Epithelial cell of proximal tubule (primary cell): ENCODE measurements at regions not wholly inside any gene's neighbourhood (a gene's known extent, or its start where the extent isn't known, plus 50 kb on each side); places are given as distances from the start of the nearest gene placed in this dataset.

Experiments
- DNase-seq: peaks from one replicate; pipeline ENCODE4 v3.0.0-alpha.2; 2011; ENCODE audit warnings: low read depth
- H3K4me3 ChIP-seq: 2 replicates; pipeline ENCODE4 v1.5.1; 2011; ENCODE audit warnings: low read depth, mild to moderate bottlenecking, low read length
- CTCF ChIP-seq: conservative IDR thresholded peaks from 2 replicates; pipeline ENCODE4 v1.5.1; 2012; ENCODE audit warnings: low read depth, mild to moderate bottlenecking, low read length

- no peak for DNase-seq
- no peak overlapping the region for H3K4me3 ChIP-seq
- no peak for TF ChIP-seq CTCF
Observed at GRCh38 chr7:106419455-106420182, 134.8 kb upstream of the NAMPT start.

- TF ChIP-seq CTCF = no peak
- no peak overlapping the region for H3K4me3 ChIP-seq
- DNase-seq = peak; percentile 54
Observed at GRCh38 chr7:106418526-106418925, 133.7 kb upstream of the NAMPT start.

GRCh38 chr7:106418094-106418493, 133.3 kb upstream of the NAMPT start:
- H3K4me3 ChIP-seq = no peak overlapping the region
- TF ChIP-seq CTCF = no peak
- DNase-seq = peak; percentile 68

GRCh38 chr7:106417273-106417902, 132.6 kb upstream of the NAMPT start:
- no peak for TF ChIP-seq CTCF
- DNase-seq = no peak
- H3K4me3 ChIP-seq = no peak overlapping the region

- no peak overlapping the region for H3K4me3 ChIP-seq
- no peak for DNase-seq
- TF ChIP-seq CTCF = no peak
Observed at GRCh38 chr7:106416430-106416829, 131.6 kb upstream of the NAMPT start.

GRCh38 chr7:106415433-106415832, 130.7 kb upstream of the NAMPT start:
- DNase-seq = no peak
- no peak overlapping the region for H3K4me3 ChIP-seq
- TF ChIP-seq CTCF = no peak

- H3K4me3 ChIP-seq = no peak overlapping the region
- no peak for TF ChIP-seq CTCF
Observed at GRCh38 chr7:106413446-106413845, 128.7 kb upstream of the NAMPT start.

More at GRCh38 chr7:106413446-106413845, 128.7 kb upstream of the NAMPT start:
- no peak for DNase-seq
